Motor neuron (in vitro differentiated cells): ENCODE measurements at regions not wholly inside any gene's neighbourhood (a gene's known extent, or its start where the extent isn't known, plus 50 kb on each side); places are given as distances from the start of the nearest gene placed in this dataset.
"Not testable (repeated sequence)": the region's sequence is repeated elsewhere in the genome, so short reads cannot be mapped to it uniquely, and the experiment has no call there.

ENCODE experiments used
- ATAC-seq, 8 experiments: fragments of 200-7000 bp; cut with Tn5 transposase; replicated peaks in 6 of 8; 2 replicates each; pipeline ENCODE4 v1.8.0; 2021; ENCODE audit warnings: mild to moderate bottlenecking in 8 of 8, moderate library complexity in 8 of 8
- H3K27ac ChIP-seq, 2 donors: fragments of 250-450 bp; sonication (Bioruptor Pico); 2 replicates each; pipeline ENCODE4 v1.9.0; 2021; ENCODE audit warnings: antibody characterized with exemption in 2 of 2, mild to moderate bottlenecking in 2 of 2, moderate library complexity in 1 of 2
- H3K4me1 ChIP-seq, 2 donors: fragments of 250-450 bp; sonication (Bioruptor Pico); replicated peaks in 1 of 2; 2 replicates each; pipeline ENCODE4 v1.6.1; 2021; ENCODE audit warnings: antibody characterized with exemption in 2 of 2, mild to moderate bottlenecking in 2 of 2, moderate library complexity in 1 of 2
- H3K4me3 ChIP-seq, 5 donors: fragments of 250-450 bp; sonication (Bioruptor Pico); 2 replicates each; pipeline ENCODE4 v1.9.0; 2021; ENCODE audit warnings: antibody characterized with exemption in 5 of 5, mild to moderate bottlenecking in 5 of 5, moderate library complexity in 4 of 5
- WGBS, 10 experiments: fragments of 450-650 bp; shearing (Covaris generic); methylation state at CpG; one replicate each; pipeline ENCODE4 v1.0.0; 2022; 5-methylcytosine and 5-hydroxymethylcytosine counted together
- in situ Hi-C, 9 experiments: fragments of 400-800 bp; cut with MboI; loops; one replicate each; pipeline ENCODE4 v1.15.0; 2021; ENCODE audit warnings: low sequenced_read_pairs in 9 of 9, low pct_unique_long_range_greater_than_20kb in 2 of 9; ENCODE audit not compliant: unreplicated experiment in 9 of 9

DNA sequence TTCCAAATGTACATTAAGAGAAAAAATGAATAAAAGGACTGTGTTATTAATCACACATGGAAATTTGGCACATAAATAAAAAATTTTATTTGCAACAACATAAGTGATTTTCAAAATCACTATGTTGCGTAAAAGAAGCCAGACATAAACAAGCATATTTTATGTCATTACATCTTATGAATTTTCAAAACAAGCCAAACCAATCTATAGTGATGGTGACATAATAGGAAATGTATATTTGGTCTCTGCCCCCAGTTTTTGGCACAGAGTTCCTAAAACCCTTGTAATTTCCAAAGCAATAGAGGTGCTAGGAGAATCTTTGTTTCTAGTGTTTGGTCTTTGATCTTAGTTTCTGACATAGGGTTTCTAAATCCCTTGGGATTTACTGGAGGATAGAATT, 543.3 kb downstream of the ZBBX start:
- Histone ChIP-seq H3K4me3 (no peak overlapping the region), H3K4me1 (no peaks in the 10 kb centered on the region), H3K27ac (no peak overlapping the region)
- ATAC-seq: no peak
- WGBS, 10 experiments: 0 to 100% (median 83%) methylated on average over 1 of the region's 1 CpG; no CpG with 5 or more reads in 1 of the 10 experiments
- in situ Hi-C loops: no loop called here

DNA sequence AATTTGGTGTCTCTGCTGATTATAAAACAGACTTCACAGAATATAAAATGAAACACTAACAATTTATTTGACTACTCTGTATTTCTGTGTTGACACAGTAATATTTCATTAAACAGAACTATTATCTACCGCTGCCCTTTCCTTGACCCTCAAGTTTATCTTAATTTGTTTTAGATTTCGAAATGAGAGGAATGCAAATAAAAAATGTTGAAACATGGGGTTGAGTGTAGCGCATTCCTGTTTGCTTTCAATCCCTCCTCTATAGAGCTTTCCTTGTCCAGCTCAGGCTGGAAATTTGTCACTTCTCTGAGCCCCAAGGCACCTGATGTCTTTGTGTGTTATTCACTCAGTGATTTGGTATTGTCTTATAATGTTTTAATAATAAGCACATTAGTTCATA, 550.2 kb downstream of the ZBBX start:
- Histone ChIP-seq H3K4me3 (no peak overlapping the region), H3K4me1 (no peaks in the 10 kb centered on the region), H3K27ac (no peak overlapping the region)
- WGBS, 10 experiments: 17 to 97% (median 74%) methylated on average over 1 to 3 of the region's 3 CpGs; no CpG with 5 or more reads in 1 of the 10 experiments
- ATAC-seq: peak in 5 of 8 experiments; percentile 42 to 86 (median 55)
- in situ Hi-C loops: no loop called here

DNA sequence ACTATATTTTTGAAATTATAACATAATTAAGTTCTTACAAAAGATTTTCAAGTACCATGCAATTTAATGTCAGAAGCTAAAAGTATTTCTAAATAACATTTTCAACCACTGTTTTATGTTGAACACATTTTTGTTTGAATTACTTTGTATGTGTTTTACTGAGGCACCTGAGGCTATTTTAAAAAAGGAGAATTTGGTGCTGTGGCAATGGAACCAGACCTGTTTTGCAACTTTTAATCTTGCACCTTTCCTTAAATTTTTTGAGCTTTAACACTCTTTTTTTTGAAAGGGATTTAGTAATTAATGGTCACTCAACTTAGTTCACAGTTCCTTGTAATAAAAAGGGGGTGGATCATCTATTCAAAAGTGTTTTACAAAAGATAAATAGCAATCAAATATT, 561.6 kb downstream of the ZBBX start:
- in situ Hi-C loops: no loop called here
- no peak for ATAC-seq
- no peak overlapping the region for H3K4me3 ChIP-seq

DNA sequence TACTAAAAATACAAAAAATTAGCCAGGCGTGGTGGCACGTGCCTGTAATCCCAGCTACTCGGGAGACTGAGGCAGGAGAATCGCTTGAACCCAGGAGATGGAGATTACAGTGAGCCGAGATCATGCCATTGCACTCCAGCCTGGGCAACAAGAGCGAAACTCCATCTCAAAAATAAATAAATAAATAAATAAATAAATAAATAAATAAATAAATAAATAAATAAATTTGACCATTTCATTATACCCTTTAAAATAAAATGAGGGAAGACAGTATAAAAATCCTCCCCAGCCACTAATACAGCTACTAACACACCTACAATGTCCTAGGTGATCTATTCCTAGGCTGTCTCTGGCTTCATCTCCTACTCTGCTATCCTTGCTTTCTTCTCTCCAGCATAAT, 562.8 kb downstream of the ZBBX start:
- in situ Hi-C loops, ATAC-seq, H3K4me1 ChIP-seq, H3K27ac ChIP-seq, H3K4me3 ChIP-seq: not testable (repeated sequence)
- 50 to 98% (median 83%) methylated on average over 1 to 4 of the region's 6 CpGs; no CpG with 5 or more reads in 5 of the 10 experiments for WGBS, 10 experiments

More for the DNA sequence above, 561.6 kb downstream of the ZBBX start:
- Histone ChIP-seq H3K27ac (no peak overlapping the region), H3K4me1 (no peaks in the 10 kb centered on the region)

DNA sequence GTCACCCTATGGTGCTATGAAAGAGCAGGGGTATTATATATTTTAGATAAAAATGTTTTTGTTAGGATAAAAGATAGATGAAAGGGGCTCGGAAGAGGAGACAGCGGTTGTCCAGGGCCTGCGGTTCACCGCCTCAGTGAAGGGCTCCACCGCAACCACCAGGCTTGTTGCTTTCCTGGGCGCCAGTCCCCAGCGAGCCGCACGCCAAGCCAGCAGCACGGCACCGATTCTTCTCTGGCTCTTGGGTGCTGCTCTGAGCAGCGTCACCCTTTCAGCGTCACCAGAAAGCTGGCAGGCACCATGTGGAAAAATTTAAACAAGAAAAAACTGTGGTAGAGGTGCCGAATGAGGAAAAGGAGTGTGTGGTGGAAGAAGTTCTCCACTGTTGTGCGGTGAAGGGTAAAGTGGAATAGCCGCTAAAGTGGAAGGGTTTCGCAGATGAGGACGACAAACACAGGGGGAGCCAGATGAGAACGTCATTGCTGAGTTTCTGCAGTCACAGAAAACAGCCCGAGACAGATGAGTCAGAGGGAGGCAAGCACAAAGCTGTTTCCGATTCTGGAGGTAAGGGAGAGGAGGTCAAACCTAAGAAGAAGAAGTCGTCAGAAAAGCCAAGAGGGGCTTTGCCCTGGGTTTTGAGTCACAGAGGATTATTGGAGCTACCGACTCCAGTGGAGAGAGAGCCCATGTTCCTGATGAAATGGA, 569.2 kb downstream of the ZBBX start:
- in situ Hi-C loops: no loop called here
- Histone ChIP-seq H3K27ac (no peak overlapping the region), H3K4me3 (no peak overlapping the region), H3K4me1 (no peaks in the 10 kb centered on the region)
- ATAC-seq: no peak
- 26 to 100% (median 80%) methylated on average over 2 to 16 of the region's 23 CpGs; no CpG with 5 or more reads in 1 of the 10 experiments for WGBS, 10 experiments

DNA sequence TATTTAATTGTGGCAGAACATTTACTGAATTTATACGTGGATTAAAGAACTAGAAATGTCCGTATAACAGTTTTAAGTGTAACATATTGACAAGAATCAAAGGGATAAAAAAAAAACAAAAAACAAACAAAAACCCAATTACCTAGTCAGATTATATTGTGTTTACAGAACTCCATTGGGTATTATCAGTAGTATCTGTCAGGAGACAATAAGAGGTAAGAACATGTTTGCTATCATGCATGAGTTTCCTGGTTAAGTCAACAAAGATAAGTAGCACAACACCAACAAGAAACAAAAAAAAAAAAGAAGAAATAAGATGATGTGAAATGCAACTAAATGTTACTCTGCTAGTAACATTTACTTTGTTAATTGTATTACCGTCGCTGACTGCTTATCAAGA, 570.6 kb downstream of the ZBBX start:
- no peak for ATAC-seq
- in situ Hi-C loops: no loop called here
- H3K4me3 ChIP-seq: no peak overlapping the region
- no peak overlapping the region for H3K27ac ChIP-seq
- WGBS, 10 experiments: 13 to 100% (median 85%) methylated on average over 1 to 4 of the region's 4 CpGs; no CpG with 5 or more reads in 1 of the 10 experiments
- H3K4me1 ChIP-seq: no peaks in the 10 kb centered on the region

DNA sequence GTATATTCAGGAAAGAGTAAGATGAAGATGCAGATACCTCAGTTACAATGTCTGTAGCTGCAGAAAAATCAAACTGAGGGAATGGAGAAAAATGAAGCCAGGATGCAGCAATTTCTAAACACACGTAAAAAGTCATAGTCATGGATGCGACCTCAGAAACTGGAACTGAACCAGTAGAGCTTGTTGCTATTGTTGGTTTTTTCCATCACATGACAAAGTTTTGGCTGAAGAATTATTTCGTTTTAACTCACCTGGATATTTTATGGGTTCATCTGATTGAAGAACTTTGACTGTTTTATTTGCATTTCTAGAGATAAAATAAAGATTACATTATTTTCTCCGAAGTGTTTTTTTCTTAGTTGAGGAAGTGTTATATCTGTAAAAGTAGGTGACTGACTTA, 591.2 kb downstream of the ZBBX start:
- no peak for ATAC-seq
- in situ Hi-C loops: no loop called here
- H3K4me1 ChIP-seq: no peaks in the 10 kb centered on the region
- WGBS, 10 experiments: 9 to 98% (median 90%) methylated on average over 1 to 4 of the region's 4 CpGs
- no peak overlapping the region for H3K4me3 ChIP-seq
- no peak overlapping the region for H3K27ac ChIP-seq

DNA sequence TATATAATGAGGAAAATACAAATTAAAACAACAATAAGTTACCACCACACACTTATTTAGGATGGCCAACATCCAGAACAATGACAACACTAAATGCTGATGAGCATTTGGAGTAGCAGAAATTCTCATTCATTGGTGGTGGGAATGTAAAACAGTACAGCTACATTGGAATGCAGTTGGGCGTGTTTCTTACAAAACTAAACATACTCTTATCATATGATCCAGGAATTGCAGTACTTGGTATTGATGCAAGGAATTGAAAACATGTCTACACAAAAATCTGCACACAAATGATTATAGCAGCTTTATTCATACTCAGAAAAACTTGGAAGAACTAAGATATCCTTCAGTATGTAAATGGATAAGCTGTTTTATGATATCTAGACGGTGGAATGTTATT, 594.2 kb downstream of the ZBBX start:
- H3K4me1 ChIP-seq: no peaks in the 10 kb centered on the region

DNA sequence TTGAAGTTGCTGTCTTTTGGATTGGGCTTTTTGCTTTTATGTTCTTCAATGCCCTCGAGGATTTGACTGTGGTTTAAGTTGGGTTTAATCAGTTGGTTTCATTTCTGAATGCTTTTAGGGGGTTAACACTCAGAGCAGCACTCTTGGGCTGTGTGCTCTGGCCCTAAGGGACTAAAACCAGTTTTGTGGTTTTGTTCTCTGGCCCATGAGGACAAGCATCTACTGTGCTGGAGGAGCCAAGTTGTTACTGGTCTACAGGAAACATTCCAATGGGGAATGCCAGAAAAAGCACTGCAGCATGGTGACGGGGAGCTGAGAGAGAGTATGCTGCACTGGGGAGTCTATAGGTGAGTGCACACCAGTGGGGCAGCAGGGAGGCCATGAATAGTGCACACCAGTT, 596.9 kb downstream of the ZBBX start:
- WGBS, 10 experiments: 0 to 100% (median 73%) methylated on average over 1 to 2 of the region's 2 CpGs; no CpG with 5 or more reads in 4 of the 10 experiments
- in situ Hi-C loops: no loop called here
- ATAC-seq: no peak
- H3K27ac ChIP-seq: no peak overlapping the region
- no peaks in the 10 kb centered on the region for H3K4me1 ChIP-seq
- H3K4me3 ChIP-seq: no peak overlapping the region

More for the DNA sequence above, 594.2 kb downstream of the ZBBX start:
- Histone ChIP-seq H3K27ac (no peak overlapping the region), H3K4me3 (no peak overlapping the region)
- peak in 2 of 8 experiments; percentile 54 to 71 for ATAC-seq
- WGBS, 10 experiments: 0 to 100% (median 46%) methylated on average over 1 to 2 of the region's 2 CpGs; no CpG with 5 or more reads in 2 of the 10 experiments
- in situ Hi-C loops: no loop called here

DNA sequence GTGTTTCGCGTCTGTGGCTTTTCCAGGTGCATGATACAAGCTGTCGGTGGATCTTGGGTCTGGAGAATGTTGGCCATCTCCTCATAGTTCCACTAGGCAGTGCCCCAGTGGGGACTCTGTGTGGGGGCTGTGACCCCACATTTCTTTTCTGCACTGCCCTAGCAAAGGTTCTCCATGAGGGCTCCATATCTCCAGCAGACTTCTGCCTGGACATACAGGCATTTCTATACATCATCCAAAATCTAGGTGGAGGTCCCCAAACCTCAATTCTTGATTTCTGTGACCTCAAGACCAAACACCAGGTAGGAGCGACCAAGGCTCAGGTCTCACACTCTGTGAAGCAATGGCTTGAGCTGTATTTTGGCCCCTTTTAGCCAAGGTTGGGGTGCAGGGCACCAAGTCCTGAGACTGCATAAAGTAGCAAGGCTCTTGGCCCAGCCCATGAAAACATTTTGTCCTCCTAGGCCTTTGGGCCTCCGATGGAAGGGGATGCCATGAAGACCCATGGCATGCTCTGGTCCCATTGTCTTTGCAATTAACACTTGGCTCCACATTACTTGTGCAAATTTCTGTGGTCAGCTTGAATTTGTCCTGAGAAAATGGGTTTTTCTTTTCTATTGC, 615.3 kb downstream of the ZBBX start:
- in situ Hi-C loops: no loop called here
- Histone ChIP-seq H3K4me3 (no peak overlapping the region), H3K4me1 (no peaks in the 10 kb centered on the region), H3K27ac (no peak overlapping the region)
- WGBS, 10 experiments: 0 to 100% (median 50%) methylated on average over 1 to 5 of the region's 5 CpGs; no CpG with 5 or more reads in 2 of the 10 experiments
- ATAC-seq: no peak

DNA sequence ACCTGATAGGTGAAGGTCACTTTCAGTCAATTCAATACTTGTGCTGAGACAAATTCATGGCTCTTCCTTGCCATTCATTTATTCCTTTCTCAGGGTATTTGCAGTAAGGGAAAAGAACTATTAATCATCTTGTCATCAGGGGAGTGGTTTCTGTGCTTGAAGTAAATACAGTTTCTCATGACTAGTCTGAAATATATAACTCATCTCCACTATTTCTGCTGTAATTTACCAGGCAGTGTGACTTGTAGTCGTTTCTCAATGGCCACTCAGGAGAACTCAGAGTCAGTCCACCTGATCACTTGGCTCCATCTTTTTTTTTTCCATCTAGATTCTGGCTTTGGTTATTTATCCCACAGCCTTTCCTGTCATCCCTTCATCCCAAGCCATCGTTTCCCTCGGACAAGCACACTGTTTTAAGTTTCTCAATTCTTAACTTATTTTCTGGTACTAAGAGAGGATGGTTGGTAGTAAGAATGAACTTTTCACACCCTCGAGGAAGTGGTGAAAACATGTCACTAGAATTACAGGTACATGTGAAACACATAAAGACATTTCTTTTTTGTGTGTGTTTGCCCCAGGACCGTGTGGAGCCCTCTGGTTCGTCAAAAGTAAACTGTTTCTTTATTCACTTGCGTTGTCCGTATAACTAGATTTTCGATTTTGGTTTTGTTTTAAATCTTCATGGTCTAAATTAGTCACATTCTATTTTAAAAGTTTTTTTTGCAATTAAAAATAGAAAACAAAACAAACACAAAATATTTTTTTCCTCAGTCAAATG, 620.2 kb downstream of the ZBBX start:
- peak in 5 of 8 experiments; percentile 18 to 82 (median 53) for ATAC-seq
- WGBS, 10 experiments: 14 to 90% (median 77%) methylated on average over 4 to 9 of the region's 9 CpGs
- H3K27ac ChIP-seq: no peak overlapping the region
- in situ Hi-C loops: no loop called here
- no peaks in the 10 kb centered on the region for H3K4me1 ChIP-seq
- H3K4me3 ChIP-seq: no peak overlapping the region

DNA sequence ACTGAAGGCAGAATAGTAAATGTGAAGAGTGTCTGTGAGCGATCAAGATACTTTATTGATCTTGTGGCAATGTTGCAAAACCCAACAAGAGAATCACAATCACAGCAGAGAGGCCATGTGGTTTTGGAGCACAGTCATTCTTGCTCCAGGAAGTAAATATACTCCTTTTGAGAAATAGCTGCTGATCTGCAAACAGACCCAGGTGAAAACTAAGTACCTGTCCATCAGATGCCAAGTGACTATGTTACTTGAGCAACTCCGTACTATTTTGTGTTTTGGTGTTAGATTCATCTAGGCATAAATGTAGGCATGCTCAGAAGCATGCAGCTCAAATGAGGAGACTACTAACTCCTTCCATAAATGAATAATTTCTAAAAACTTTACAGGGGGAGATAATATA, 627.9 kb downstream of the ZBBX start:
- no peak for ATAC-seq
- H3K4me1 ChIP-seq: no peaks in the 10 kb centered on the region
- WGBS, 10 experiments: 0 to 93% (median 40%) methylated on average over 1 to 2 of the region's 2 CpGs; no CpG with 5 or more reads in 5 of the 10 experiments
- H3K27ac ChIP-seq: no peak overlapping the region
- in situ Hi-C loops: no loop called here
- H3K4me3 ChIP-seq: no peak overlapping the region

DNA sequence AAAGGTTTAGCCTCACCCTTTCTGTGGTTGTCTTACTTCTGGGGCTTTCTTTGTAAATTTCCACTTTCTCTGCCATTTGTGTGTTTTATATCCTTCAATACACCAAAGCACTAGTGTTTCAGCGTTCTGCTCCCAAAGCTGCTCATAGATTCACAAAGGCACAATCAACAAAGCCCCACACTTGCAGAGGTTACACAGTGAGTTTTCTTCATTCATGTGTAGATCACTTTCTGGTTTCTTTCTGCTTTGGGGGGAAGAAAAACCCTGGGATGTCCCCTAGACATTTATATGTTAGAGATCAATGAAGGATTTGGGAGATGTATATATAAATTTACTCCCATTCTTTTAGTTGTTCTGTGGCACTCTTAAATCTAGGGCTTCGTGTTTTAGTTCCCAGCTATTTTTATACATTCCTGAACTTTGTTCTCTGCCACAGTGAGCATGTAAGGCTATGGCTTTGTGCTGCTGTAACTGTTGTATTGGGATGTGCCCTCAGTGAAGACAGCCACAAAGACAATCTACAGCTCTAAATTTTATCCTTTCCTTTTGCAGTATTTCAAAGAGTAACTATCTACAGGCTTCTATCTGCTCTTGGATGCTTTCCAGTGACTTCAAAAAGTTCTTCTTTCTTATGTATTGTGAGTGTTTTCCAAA, 636.5 kb downstream of the ZBBX start:
- peak in 2 of 8 experiments; percentile 42 to 45 for ATAC-seq
- in situ Hi-C loops: no loop called here
- WGBS, 10 experiments: 0 to 56% (median 3%) methylated on average over 1 to 2 of the region's 2 CpGs; no CpG with 5 or more reads in 2 of the 10 experiments
- Histone ChIP-seq H3K27ac (peak overlapping the region in 1 of 2 donors; percentile 38), H3K4me1 (peaks cover 4 to 5% of the 10 kb centered on the region in 2 donors), H3K4me3 (no peak overlapping the region)
